BJ (cell line): ENCODE measurements at regions not wholly inside any gene's neighbourhood (a gene's known extent, or its start where the extent isn't known, plus 50 kb on each side); places are given as distances from the start of the nearest gene placed in this dataset.
A peak's percentile ranks its signal among the peaks of the same experiment; 100 is the strongest.
"Not testable (repeated sequence)": the region's sequence is repeated elsewhere in the genome, so short reads cannot be mapped to it uniquely, and the experiment has no call there.

Experiments used
- CTCF ChIA-PET: fragments of 350-600 bp; formaldehyde crosslinking; extraction: SDS; loops from one replicate; lab custom pipeline; 2021; ENCODE audit warnings: antibody characterized with exemption, inconsistent platforms; lab: Yijun Ruan, JAX
- POLR2A ChIA-PET: fragments of 300-600 bp; sonication (Branson Sonifier 250); formaldehyde crosslinking; extraction: SDS; loops from one replicate; lab custom pipeline; 2021; ENCODE audit warnings: antibody characterized with exemption; lab: Charles Lee
- DNase-seq: peaks from one replicate; pipeline ENCODE4 v3.0.0-alpha.2; 2011; ENCODE audit warnings: low read depth
- H3K27me3 ChIP-seq: 2 replicates; pipeline ENCODE4 v1.6.0; 2011; ENCODE audit warnings: low read length; ENCODE audit not compliant: control insufficient read depth, insufficient read depth
- H3K36me3 ChIP-seq: 2 replicates; pipeline ENCODE4 v1.5.1; 2011; ENCODE audit warnings: low read length; ENCODE audit not compliant: control insufficient read depth, insufficient read depth
- H3K4me3 ChIP-seq: 2 replicates; pipeline ENCODE4 v1.5.1; 2011; ENCODE audit warnings: low read depth, mild to moderate bottlenecking, control low read depth, low read length
- CTCF ChIP-seq: IDR thresholded peaks from 2 replicates; pipeline ENCODE4 v1.5.1; 2011; ENCODE audit warnings: low read depth, mild to moderate bottlenecking, control low read depth, inconsistent platforms, low read length, moderate library complexity; ENCODE audit not compliant: insufficient read depth

DNA sequence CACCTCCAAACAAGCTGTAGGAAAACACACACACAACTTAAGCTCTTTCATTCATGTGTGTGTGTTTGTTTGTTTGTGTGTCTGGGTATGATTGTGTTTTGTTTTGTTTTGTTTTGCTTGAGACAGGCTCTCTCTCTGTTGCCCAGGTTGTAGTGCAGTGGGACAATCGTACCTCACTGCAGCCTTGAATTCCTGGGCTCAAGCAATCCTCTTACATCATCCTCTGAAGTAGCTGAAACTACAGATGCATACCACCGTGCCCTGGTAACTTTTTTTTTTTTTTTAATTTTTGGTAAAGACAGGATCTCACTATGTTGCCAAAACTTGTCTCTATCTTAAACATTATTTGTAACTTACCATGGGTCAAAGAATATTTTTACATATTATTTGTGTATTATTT is 431.7 kb downstream of the SLITRK1 start:
- no peak overlapping the region for H3K4me3 ChIP-seq
- H3K27me3 ChIP-seq, result no peaks in the 10 kb centered on the region
- H3K36me3 ChIP-seq, result no peaks in the 10 kb centered on the region
- TF ChIP-seq CTCF, result no peak
- DNase-seq, result no peak
- ChIA-PET POLR2A (interaction anchor here (0.6 kb wide), 1 partner anchor 12 kb away, joined by 6 read pairs; no protein-coding TSS in a partner anchor), CTCF (no interaction called here)

GRCh38 chr13:83449668-83450395 is 432.4 kb downstream of the SLITRK1 start:
- TF ChIP-seq CTCF, result no peak
- CTCF ChIA-PET, result no interaction called here
- no peaks in the 10 kb centered on the region for H3K27me3 ChIP-seq
- H3K36me3 ChIP-seq, result no peaks in the 10 kb centered on the region
- DNase-seq, result peak; percentile 68
- POLR2A ChIA-PET, result interaction anchor here (0.6 kb wide), 1 partner anchor 11 kb away, joined by 6 read pairs; no protein-coding TSS in a partner anchor
- no peak overlapping the region for H3K4me3 ChIP-seq

DNA sequence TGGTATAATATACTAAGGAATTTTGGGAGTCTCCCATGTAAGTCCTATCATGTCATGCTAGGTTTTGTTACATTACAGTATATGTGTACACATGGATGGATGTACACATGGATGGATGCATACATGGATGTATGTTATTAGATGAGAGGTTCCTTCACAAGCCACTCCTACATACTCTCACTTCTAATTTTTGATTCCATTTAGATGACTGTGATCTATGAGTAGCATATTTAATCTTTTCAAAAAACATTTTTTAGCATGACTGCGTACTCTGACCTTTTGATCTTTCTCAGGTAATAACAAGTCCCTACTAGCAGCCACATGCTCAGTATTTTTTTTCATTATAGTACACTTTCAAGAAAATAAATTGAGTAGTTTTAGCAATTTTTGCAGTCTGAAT is 441.8 kb downstream of the SLITRK1 start:
- DNase-seq, result no peak
- CTCF ChIA-PET, result no interaction called here
- Histone ChIP-seq H3K36me3 (no peaks in the 10 kb centered on the region), H3K27me3 (no peaks in the 10 kb centered on the region), H3K4me3 (no peak overlapping the region)
- POLR2A ChIA-PET, result no interaction called here
- TF ChIP-seq CTCF, result no peak

GRCh38 chr13:83439464-83439863 is 442.8 kb downstream of the SLITRK1 start:
- CTCF ChIA-PET, result interaction anchor here (0.6 to 0.9 kb wide), 2 partner anchors 9 to 1484 kb away, joined by 3 to 4 read pairs; no protein-coding TSS in a partner anchor
- H3K36me3 ChIP-seq, H3K27me3 ChIP-seq, DNase-seq, POLR2A ChIA-PET, H3K4me3 ChIP-seq: not testable (repeated sequence)

DNA sequence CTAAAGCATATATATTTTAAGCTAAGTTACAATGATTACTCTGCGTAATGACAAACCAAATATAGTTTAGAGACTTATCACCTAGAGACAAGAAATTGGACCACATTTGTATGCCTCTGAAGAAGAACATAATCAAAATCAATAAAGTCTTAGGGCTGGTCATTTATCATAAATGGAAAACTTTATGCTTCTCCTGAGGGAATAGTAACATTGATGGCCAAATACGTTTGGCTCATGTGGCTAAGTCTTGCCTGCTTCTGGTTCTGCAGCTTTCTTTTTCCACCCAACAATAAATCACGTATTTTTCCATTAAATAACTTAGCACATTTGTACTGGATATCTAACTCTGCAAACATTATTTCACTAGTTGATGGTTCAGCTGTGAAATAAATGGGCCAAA is 458.4 kb downstream of the SLITRK1 start:
- no peaks in the 10 kb centered on the region for H3K36me3 ChIP-seq
- ChIA-PET CTCF (interaction anchor here (0.9 kb wide), 1 partner anchor 9 kb away, joined by 3 read pairs; no protein-coding TSS in a partner anchor), POLR2A (no interaction called here)
- H3K27me3 ChIP-seq, result no peaks in the 10 kb centered on the region
- no peak overlapping the region for H3K4me3 ChIP-seq
- DNase-seq, result no peak
- no peak for TF ChIP-seq CTCF

DNA sequence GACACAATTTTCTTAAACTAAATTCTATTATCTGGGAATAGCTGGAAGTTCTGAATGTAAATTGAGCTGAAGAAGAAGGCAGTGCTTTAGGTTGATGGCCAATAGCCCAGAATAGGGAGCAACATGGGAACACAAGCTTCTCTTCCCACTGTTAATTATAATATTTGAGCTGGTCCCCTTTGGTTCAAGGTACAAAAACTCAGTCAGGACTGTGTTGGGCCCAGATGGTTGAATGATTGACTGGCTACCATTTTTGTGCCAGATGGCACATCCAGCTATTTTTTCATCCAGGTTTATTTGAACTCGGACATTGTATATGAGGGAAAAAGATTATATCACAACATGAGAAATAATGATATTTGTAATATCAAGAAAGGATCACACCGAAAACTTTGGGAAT is 458.9 kb downstream of the SLITRK1 start:
- no peak for TF ChIP-seq CTCF
- no peaks in the 10 kb centered on the region for H3K27me3 ChIP-seq
- H3K36me3 ChIP-seq, result no peaks in the 10 kb centered on the region
- ChIA-PET CTCF (interaction anchor here (0.9 kb wide), 1 partner anchor 9 kb away, joined by 3 read pairs; no protein-coding TSS in a partner anchor), POLR2A (no interaction called here)
- no peak overlapping the region for H3K4me3 ChIP-seq
- no peak for DNase-seq
